ENCODE measurements at regions not wholly inside any gene's neighbourhood (a gene's known extent, or its start where the extent isn't known, plus 50 kb on each side); places are given as distances from the start of the nearest gene placed in this dataset.

GRCh38 chr20:23212464-23212995, 126.4 kb upstream of the CD93 start:
- intact Hi-C loops (cut with DNase I), result no loop called here
- H3K4me1 ChIP-seq (ENCODE audit: control insufficient read depth in 2 of 3, insufficient read depth in 2 of 3, low read depth in 1 of 3, low read length in 3 of 3), result no peaks in the 10 kb centered on the region
- H3K27ac ChIP-seq (ENCODE audit: low read depth in 2 of 2, low read length in 2 of 2), result no peak overlapping the region
- DNase-seq (no peak), FAIRE-seq (no peak)
- H3K4me3 ChIP-seq (ENCODE audit: low read length in 3 of 3), result no peak overlapping the region
- H3K9ac ChIP-seq (ENCODE audit: low read length in 3 of 3), result no peak overlapping the region
- no peaks in the 10 kb centered on the region for H3K9me3 ChIP-seq (ENCODE audit: control insufficient read depth in 2 of 3, insufficient read depth in 1 of 3, low read length in 3 of 3)
- no peaks in the 10 kb centered on the region for H3K36me3 ChIP-seq (ENCODE audit: control insufficient read depth in 2 of 3, insufficient read depth in 3 of 3, low read length in 3 of 3)
- TF ChIP-seq CTCF (IDR thresholded peaks at IDR 0.05; ENCODE audit: borderline replicate concordance, extremely low read depth, insufficient read depth), result no peak
- no peaks in the 10 kb centered on the region for H3K27me3 ChIP-seq (ENCODE audit: control insufficient read depth, insufficient read depth, low read length)

GRCh38 chr20:23212011-23212410, 125.9 kb upstream of the CD93 start:
- Histone ChIP-seq H3K9me3 (ENCODE audit: control insufficient read depth in 2 of 3, insufficient read depth in 1 of 3, low read length in 3 of 3) (no peaks in the 10 kb centered on the region), H3K4me1 (ENCODE audit: control insufficient read depth in 2 of 3, insufficient read depth in 2 of 3, low read depth in 1 of 3, low read length in 3 of 3) (no peaks in the 10 kb centered on the region), H3K4me3 (ENCODE audit: low read length in 3 of 3) (no peak overlapping the region), H3K9ac (ENCODE audit: low read length in 3 of 3) (no peak overlapping the region), H3K36me3 (ENCODE audit: control insufficient read depth in 2 of 3, insufficient read depth in 3 of 3, low read length in 3 of 3) (no peaks in the 10 kb centered on the region), H3K27me3 (ENCODE audit: control insufficient read depth, insufficient read depth, low read length) (no peaks in the 10 kb centered on the region), H3K27ac (ENCODE audit: low read depth in 2 of 2, low read length in 2 of 2) (no peak overlapping the region)
- FAIRE-seq (no peak), DNase-seq (no peak)
- no peak for TF ChIP-seq CTCF (IDR thresholded peaks at IDR 0.05; ENCODE audit: borderline replicate concordance, extremely low read depth, insufficient read depth)
- intact Hi-C loops (cut with DNase I), result no loop called here

GRCh38 chr20:23211164-23211563, 125.0 kb upstream of the CD93 start:
- DNase-seq, result no peak
- no peaks in the 10 kb centered on the region for H3K9me3 ChIP-seq (ENCODE audit: control insufficient read depth in 2 of 3, insufficient read depth in 1 of 3, low read length in 3 of 3)
- intact Hi-C loops (cut with DNase I), result no loop called here
- H3K27me3 ChIP-seq (ENCODE audit: control insufficient read depth, insufficient read depth, low read length), result no peaks in the 10 kb centered on the region
- peaks cover 0 to 7% (median 6%) of the 10 kb centered on the region in 3 donors for H3K4me1 ChIP-seq (ENCODE audit: control insufficient read depth in 2 of 3, insufficient read depth in 2 of 3, low read depth in 1 of 3, low read length in 3 of 3)
- no peak overlapping the region for H3K4me3 ChIP-seq (ENCODE audit: low read length in 3 of 3)
- H3K27ac ChIP-seq (ENCODE audit: low read depth in 2 of 2, low read length in 2 of 2), result no peak overlapping the region
- TF ChIP-seq CTCF (IDR thresholded peaks at IDR 0.05; ENCODE audit: borderline replicate concordance, extremely low read depth, insufficient read depth), result no peak
- FAIRE-seq, result no peak
- no peak overlapping the region for H3K9ac ChIP-seq (ENCODE audit: low read length in 3 of 3)
- no peaks in the 10 kb centered on the region for H3K36me3 ChIP-seq (ENCODE audit: control insufficient read depth in 2 of 3, insufficient read depth in 3 of 3, low read length in 3 of 3)

Data from kidney (tissue), 13 donors.